IMR-90 (cell line): ENCODE measurements at regions not wholly inside any gene's neighbourhood (a gene's known extent, or its start where the extent isn't known, plus 50 kb on each side); places are given as distances from the start of the nearest gene placed in this dataset.

Experiments used
- ATAC-seq: fragments of 200-7000 bp; cut with Tn5 transposase; 2 replicates; pipeline ENCODE4 v1.9.1; 2020; ENCODE audit warnings: low read depth, mild to moderate bottlenecking, moderate library complexity
- BruUV-seq: library from RNA; stranded (reverse); fragments of 400-500 nt; replicated peaks from 2 replicates; lab custom pipeline; 2021; lab: Mats Ljungman, UMichigan
- CTCF ChIA-PET: fragments of 300-600 bp; formaldehyde crosslinking; extraction: SDS; loops from one replicate; lab custom pipeline; 2021; ENCODE audit warnings: antibody characterized with exemption; lab: Yijun Ruan, JAX
- POLR2A ChIA-PET: fragments of 300-600 bp; sonication (Branson Sonifier 250); formaldehyde crosslinking; loops from one replicate; lab custom pipeline; 2022; ENCODE audit warnings: antibody characterized with exemption; ENCODE audit not compliant: unreplicated experiment; lab: Charles Lee
- DNase-seq: peaks from one replicate; pipeline ENCODE4 v3.0.0; 2013
- H2AFZ ChIP-seq: replicated peaks from 2 replicates; pipeline ENCODE3; 2013; ENCODE audit warnings: low read length, mild to moderate bottlenecking; ENCODE audit not compliant: poor library complexity
- H2AK5ac ChIP-seq: 2 replicates; pipeline ENCODE4 v1.6.1; 2013; ENCODE audit warnings: low read depth, low read length, inconsistent platforms
- H2AK9ac ChIP-seq: replicated peaks from 2 replicates; pipeline ENCODE3; 2013; ENCODE audit warnings: mild to moderate bottlenecking, low read depth, low read length, moderate library complexity; ENCODE audit not compliant: poor library complexity
- H2BK120ac ChIP-seq: 2 replicates; pipeline ENCODE4 v1.6.1; 2013; ENCODE audit warnings: low read depth, low read length, inconsistent platforms
- H2BK15ac ChIP-seq: 3 replicates; pipeline ENCODE4 v1.6.1; 2013; ENCODE audit warnings: low read depth, low read length, inconsistent platforms
- H2BK20ac ChIP-seq: 2 replicates; pipeline ENCODE4 v1.6.1; 2013; ENCODE audit warnings: low read depth, mild to moderate bottlenecking, inconsistent platforms, low read length, moderate library complexity
- H2BK5ac ChIP-seq: 2 replicates; pipeline ENCODE4 v1.6.1; 2013; ENCODE audit warnings: mild to moderate bottlenecking, low read depth, low read length, inconsistent platforms; ENCODE audit not compliant: poor library complexity, severe bottlenecking
- H3K14ac ChIP-seq: replicated peaks from 2 replicates; pipeline ENCODE4 v1.6.1; 2013; ENCODE audit warnings: low read depth, low read length, inconsistent platforms
- H3K18ac ChIP-seq: 2 replicates; pipeline ENCODE4 v1.6.1; 2013; ENCODE audit warnings: low read depth, low read length, control low read depth
- H3K23ac ChIP-seq: 2 replicates; pipeline ENCODE4 v1.6.1; 2013; ENCODE audit warnings: low read depth, low read length, inconsistent platforms
- H3K27ac ChIP-seq: 2 replicates; pipeline ENCODE4 v1.5.1; 2013; ENCODE audit warnings: mild to moderate bottlenecking, control low read depth, low read length; ENCODE audit not compliant: insufficient read depth
- H3K27me3 ChIP-seq: 2 replicates; pipeline ENCODE4 v1.6.1; 2013; ENCODE audit warnings: low read length; ENCODE audit not compliant: control insufficient read depth, insufficient read depth
- H3K36me3 ChIP-seq: 2 replicates; pipeline ENCODE4 v1.6.1; 2013; ENCODE audit warnings: low read length, mixed read lengths; ENCODE audit not compliant: control insufficient read depth, insufficient read depth
- H3K4ac ChIP-seq: 2 replicates; pipeline ENCODE4 v1.6.1; 2013; ENCODE audit warnings: low read depth, low read length, inconsistent platforms
- H3K4me1 ChIP-seq: 2 replicates; pipeline ENCODE4 v1.6.1; 2013; ENCODE audit warnings: low read length, mixed read lengths; ENCODE audit not compliant: control insufficient read depth, insufficient read depth
- H3K4me2 ChIP-seq: 2 replicates; pipeline ENCODE4 v1.6.1; 2013; ENCODE audit warnings: low read depth, mild to moderate bottlenecking, control low read depth, low read length, moderate library complexity
- H3K4me3 ChIP-seq: 2 replicates; pipeline ENCODE4 v1.5.1; 2013; ENCODE audit warnings: low read depth, mild to moderate bottlenecking, control low read depth, low read length, moderate library complexity; ENCODE audit not compliant: insufficient read depth
- H3K56ac ChIP-seq: 2 replicates; pipeline ENCODE4 v1.6.1; 2013; ENCODE audit warnings: low read length, inconsistent platforms; ENCODE audit not compliant: insufficient read depth; ENCODE audit errors: extremely low read depth
- H3K79me1 ChIP-seq, 2 experiments: 2 replicates each; pipeline ENCODE4 v1.6.1; 2013; ENCODE audit warnings: low read length in 2 of 2, inconsistent platforms in 1 of 2, low read depth in 1 of 2
- H3K9ac ChIP-seq: 2 replicates; pipeline ENCODE4 v1.6.1; 2013; ENCODE audit warnings: low read depth, low read length, control low read depth
- H3K9me1 ChIP-seq: 2 replicates; pipeline ENCODE4 v1.6.1; 2013; ENCODE audit warnings: low read length, inconsistent platforms; ENCODE audit not compliant: insufficient read depth
- H3K9me3 ChIP-seq: 2 replicates; pipeline ENCODE4 v1.6.1; 2013; ENCODE audit warnings: low read length; ENCODE audit not compliant: control insufficient read depth, insufficient read depth
- H4K20me1 ChIP-seq: 2 replicates; pipeline ENCODE4 v1.6.1; 2013; ENCODE audit warnings: low read length, inconsistent platforms; ENCODE audit not compliant: insufficient read depth
- H4K5ac ChIP-seq: 2 replicates; pipeline ENCODE4 v1.6.1; 2013; ENCODE audit warnings: mild to moderate bottlenecking, low read depth, low read length, control low read depth
- H4K8ac ChIP-seq, 2 experiments: 2 replicates each; pipeline ENCODE4 v1.6.1; 2013; ENCODE audit warnings: low read depth in 2 of 2, low read length in 2 of 2, control low read depth in 1 of 2, inconsistent platforms in 1 of 2
- H4K91ac ChIP-seq: 2 replicates; pipeline ENCODE4 v1.6.1; 2013; ENCODE audit warnings: low read depth, low read length, inconsistent platforms; ENCODE audit not compliant: insufficient read depth
- CEBPB ChIP-seq: IDR thresholded peaks from 2 replicates; pipeline ENCODE4 v1.6.1; 2012; ENCODE audit warnings: low read depth, low read length, improper control_type of control experiment
- WGBS, 2 experiments: methylation state at CpG; one replicate each; pipeline versions ENCODE4 v1.1.5 to v1.1.7; 2013; ENCODE audit warnings: missing lambda C conversion rate in 2 of 2; ENCODE audit not compliant: insufficient read length in 1 of 2; ENCODE audit errors: extremely low coverage in 2 of 2; 5-methylcytosine and 5-hydroxymethylcytosine counted together
- dilution Hi-C: fragments of 300-500 bp; cut with HindIII; formaldehyde crosslinking; loops from one replicate; pipeline ENCODE4 v1.14.3; 2018; ENCODE audit warnings: low sequenced_read_pairs; ENCODE audit not compliant: unreplicated experiment
- in situ Hi-C: fragments of 300-500 bp; cut with MboI; formaldehyde crosslinking; loops from 3 replicates; pipeline ENCODE4 v1.14.3; 2019; ENCODE audit warnings: low sequenced_read_pairs, inconsistent platforms, mixed read lengths
- intact Hi-C: fragments of 100-400 bp; cut with micrococcal nuclease; formaldehyde crosslinking; loops from 2 replicates; pipeline ENCODE4 v1.10.0; 2022
- TF ChIP-seq, protein P1 (sequence below): fragments of 150-350 bp; IDR thresholded peaks from 2 replicates; pipeline ENCODE4 v1.6.1; 2017; ENCODE audit warnings: mild to moderate bottlenecking, antibody characterized with exemption, low read length, low read depth

DNA sequence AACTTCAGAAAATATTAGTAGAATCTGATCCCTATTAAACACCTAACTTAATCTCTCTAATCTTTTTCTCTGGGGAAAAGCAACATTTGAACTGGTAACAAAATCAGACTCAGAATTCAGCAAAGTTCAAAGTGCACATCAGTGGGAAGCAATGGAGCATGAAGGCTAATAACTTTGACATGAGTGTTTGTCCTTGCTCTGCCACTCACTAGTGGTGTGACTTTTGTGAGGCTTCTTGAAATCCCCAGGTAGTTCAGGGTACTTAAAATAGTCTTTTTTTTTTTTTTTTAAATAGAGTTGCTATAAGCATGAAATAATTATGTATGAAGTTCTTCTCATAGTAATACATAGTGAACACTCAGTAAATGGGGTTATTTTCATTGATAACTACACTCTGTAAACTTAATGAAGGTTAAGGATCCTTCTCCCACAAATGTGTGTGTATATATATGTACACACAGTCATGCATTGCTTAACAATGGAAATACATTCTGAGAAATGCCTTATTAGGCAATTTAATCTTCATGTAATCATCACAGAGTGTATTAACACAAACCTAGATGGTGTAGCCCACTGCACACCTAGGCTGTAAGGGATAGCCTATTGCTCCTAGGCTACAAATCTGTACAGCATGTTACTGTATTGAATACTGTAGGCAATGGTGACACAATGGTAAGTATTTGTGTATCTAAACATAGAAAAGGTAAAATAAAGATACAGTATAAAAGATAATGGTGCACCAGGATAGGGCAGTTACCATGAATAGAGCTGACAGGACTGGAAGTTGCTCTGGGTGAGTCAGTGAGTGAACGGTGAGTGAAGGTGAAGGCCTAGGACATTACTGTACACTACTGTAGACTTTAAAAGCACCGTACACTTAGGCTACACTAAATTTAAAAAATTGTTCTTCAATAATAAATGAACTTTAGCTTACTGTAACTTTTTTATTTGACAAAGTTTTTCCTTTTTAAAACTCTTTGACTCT is 73.3 kb upstream of the HMHB1 start:
- DNase-seq, result peak; percentile 46
- no TSS peak for BruUV-seq
- H4K5ac ChIP-seq, result no peak overlapping the region
- H4K91ac ChIP-seq, result no peak overlapping the region
- no peak overlapping the region for H3K23ac ChIP-seq
- CTCF ChIA-PET, result no interaction called here
- H2AFZ ChIP-seq, result no peak overlapping the region
- H3K36me3 ChIP-seq, result no peaks in the 10 kb centered on the region
- H3K14ac ChIP-seq, result no peak overlapping the region
- dilution Hi-C loops (no loop called here), in situ Hi-C loops (no loop called here), intact Hi-C loops (no loop called here)
- H2BK5ac ChIP-seq, result no peak overlapping the region
- no peaks in the 10 kb centered on the region for H3K27me3 ChIP-seq
- no peaks in the 10 kb centered on the region for H3K9me3 ChIP-seq
- H3K79me1 ChIP-seq, result no peaks in the 10 kb centered on the region
- H2BK120ac ChIP-seq, result no peak overlapping the region
- no peak overlapping the region for H3K4me3 ChIP-seq
- no peak overlapping the region for H2AK9ac ChIP-seq
- no peak overlapping the region for H2BK20ac ChIP-seq
- peak overlapping the region; percentile 71; the same call in 1 of the 2 replicates for H3K18ac ChIP-seq
- H3K4me1 ChIP-seq, result peaks cover 1% of the 10 kb centered on the region; the same call in 1 of the 2 replicates
- WGBS, 2 experiments, result no CpG with 5 or more reads among the region's 2 CpGs
- no peak overlapping the region for H3K4ac ChIP-seq
- H2BK15ac ChIP-seq, result no peak overlapping the region
- H4K8ac ChIP-seq, result no peak overlapping the region
- H2AK5ac ChIP-seq, result no peak overlapping the region; the same call in 1 of the 2 replicates
- no peak overlapping the region for H3K56ac ChIP-seq
- H3K9ac ChIP-seq, result no peak overlapping the region
- H3K27ac ChIP-seq, result no peak overlapping the region
- ATAC-seq, result no peak
- TF ChIP-seq, protein P1, sequence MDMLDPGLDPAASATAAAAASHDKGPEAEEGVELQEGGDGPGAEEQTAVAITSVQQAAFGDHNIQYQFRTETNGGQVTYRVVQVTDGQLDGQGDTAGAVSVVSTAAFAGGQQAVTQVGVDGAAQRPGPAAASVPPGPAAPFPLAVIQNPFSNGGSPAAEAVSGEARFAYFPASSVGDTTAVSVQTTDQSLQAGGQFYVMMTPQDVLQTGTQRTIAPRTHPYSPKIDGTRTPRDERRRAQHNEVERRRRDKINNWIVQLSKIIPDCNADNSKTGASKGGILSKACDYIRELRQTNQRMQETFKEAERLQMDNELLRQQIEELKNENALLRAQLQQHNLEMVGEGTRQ, result no peak
- TF ChIP-seq CEBPB, result peak; percentile 45; the same call in 1 of the 2 replicates
- H3K9me1 ChIP-seq, result no peaks in the 10 kb centered on the region
- no peak overlapping the region for H3K4me2 ChIP-seq
- POLR2A ChIA-PET, result no interaction called here
- H4K20me1 ChIP-seq, result no peaks in the 10 kb centered on the region
